GM11168 (cell line): ENCODE measurements at regions not wholly inside any gene's neighbourhood (a gene's known extent, or its start where the extent isn't known, plus 50 kb on each side); places are given as distances from the start of the nearest gene placed in this dataset.

ENCODE experiments used
- in situ Hi-C: fragments of 300-500 bp; cut with MboI; formaldehyde crosslinking; loops from one replicate; pipeline ENCODE4 v1.12.0; 2022; ENCODE audit warnings: low sequenced_read_pairs; ENCODE audit not compliant: unreplicated experiment

- in situ Hi-C loops, result no loop called here
These were observed 737.2 kb upstream of the ARGLU1 start for GRCh38 chr13:107305178-107305577.

- in situ Hi-C loops, result no loop called here
These were observed 733.9 kb upstream of the ARGLU1 start for GRCh38 chr13:107301724-107302374.

GRCh38 chr13:107299717-107300116 lies 731.8 kb upstream of the ARGLU1 start:
- in situ Hi-C loops, result no loop called here

GRCh38 chr13:107296804-107297203 lies 728.9 kb upstream of the ARGLU1 start:
- in situ Hi-C loops, result no loop called here

GRCh38 chr13:107295416-107296140 lies 727.6 kb upstream of the ARGLU1 start:
- in situ Hi-C loops, result no loop called here

- in situ Hi-C loops, result no loop called here
These were observed 726.0 kb upstream of the ARGLU1 start for GRCh38 chr13:107293924-107294323.

GRCh38 chr13:107291875-107292274 lies 723.9 kb upstream of the ARGLU1 start:
- in situ Hi-C loops, result no loop called here

GRCh38 chr13:107289540-107289939 lies 721.6 kb upstream of the ARGLU1 start:
- in situ Hi-C loops, result no loop called here

GRCh38 chr13:107284173-107284572 lies 716.2 kb upstream of the ARGLU1 start:
- in situ Hi-C loops, result no loop called here

GRCh38 chr13:107277911-107278310 lies 710.0 kb upstream of the ARGLU1 start:
- in situ Hi-C loops, result no loop called here

GRCh38 chr13:107276936-107277335 lies 709.0 kb upstream of the ARGLU1 start:
- in situ Hi-C loops, result no loop called here

- in situ Hi-C loops, result no loop called here
These were observed 708.1 kb upstream of the ARGLU1 start for GRCh38 chr13:107275945-107276614.

GRCh38 chr13:107275312-107275711 lies 707.4 kb upstream of the ARGLU1 start:
- in situ Hi-C loops, result no loop called here

GRCh38 chr13:107271227-107271626 lies 703.3 kb upstream of the ARGLU1 start:
- in situ Hi-C loops, result no loop called here

- in situ Hi-C loops, result no loop called here
These were observed 698.7 kb upstream of the ARGLU1 start for GRCh38 chr13:107266657-107267056.

- in situ Hi-C loops, result no loop called here
These were observed 690.8 kb upstream of the ARGLU1 start for GRCh38 chr13:107258599-107259187.

- in situ Hi-C loops, result no loop called here
These were observed 686.5 kb upstream of the ARGLU1 start for GRCh38 chr13:107254392-107254791.

GRCh38 chr13:107252428-107252827 lies 684.5 kb upstream of the ARGLU1 start:
- in situ Hi-C loops, result no loop called here

GRCh38 chr13:107252021-107252420 lies 684.1 kb upstream of the ARGLU1 start:
- in situ Hi-C loops, result no loop called here

GRCh38 chr13:107251341-107251740 lies 683.4 kb upstream of the ARGLU1 start:
- in situ Hi-C loops, result no loop called here

- in situ Hi-C loops, result no loop called here
These were observed 682.7 kb upstream of the ARGLU1 start for GRCh38 chr13:107250628-107251027.
